GM12872 (cell line): ENCODE measurements at regions not wholly inside any gene's neighbourhood (a gene's known extent, or its start where the extent isn't known, plus 50 kb on each side); places are given as distances from the start of the nearest gene placed in this dataset.
A peak's percentile ranks its signal among the peaks of the same experiment; 100 is the strongest.

Source experiments
- TF ChIP-seq, protein P1 (sequence below): IDR thresholded peaks from 3 replicates; pipeline ENCODE4 v1.5.1; 2011; ENCODE audit warnings: low read depth, mild to moderate bottlenecking, low read length, moderate library complexity; ENCODE audit not compliant: insufficient read depth

DNA sequence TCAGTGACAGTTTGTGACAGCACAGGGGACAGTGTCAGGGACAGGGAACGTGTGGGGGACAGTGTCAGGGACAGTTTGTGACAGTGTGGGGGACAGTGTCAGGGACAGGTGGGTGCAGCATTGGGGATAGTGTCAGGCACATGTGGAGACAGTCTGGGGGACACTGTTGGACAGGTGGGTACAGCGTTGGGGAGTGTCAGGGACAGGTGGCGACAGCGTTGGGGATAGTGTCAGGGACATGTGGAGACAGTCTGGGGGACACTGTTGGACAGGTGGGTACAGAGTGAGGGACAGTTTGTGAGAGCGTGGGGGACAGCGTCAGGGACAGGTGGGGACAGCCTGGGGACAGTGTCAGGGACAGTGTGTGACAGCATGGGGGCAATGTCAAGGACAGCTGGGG, 140.0 kb downstream of the TMEM121 start:
- TF ChIP-seq, protein P1, sequence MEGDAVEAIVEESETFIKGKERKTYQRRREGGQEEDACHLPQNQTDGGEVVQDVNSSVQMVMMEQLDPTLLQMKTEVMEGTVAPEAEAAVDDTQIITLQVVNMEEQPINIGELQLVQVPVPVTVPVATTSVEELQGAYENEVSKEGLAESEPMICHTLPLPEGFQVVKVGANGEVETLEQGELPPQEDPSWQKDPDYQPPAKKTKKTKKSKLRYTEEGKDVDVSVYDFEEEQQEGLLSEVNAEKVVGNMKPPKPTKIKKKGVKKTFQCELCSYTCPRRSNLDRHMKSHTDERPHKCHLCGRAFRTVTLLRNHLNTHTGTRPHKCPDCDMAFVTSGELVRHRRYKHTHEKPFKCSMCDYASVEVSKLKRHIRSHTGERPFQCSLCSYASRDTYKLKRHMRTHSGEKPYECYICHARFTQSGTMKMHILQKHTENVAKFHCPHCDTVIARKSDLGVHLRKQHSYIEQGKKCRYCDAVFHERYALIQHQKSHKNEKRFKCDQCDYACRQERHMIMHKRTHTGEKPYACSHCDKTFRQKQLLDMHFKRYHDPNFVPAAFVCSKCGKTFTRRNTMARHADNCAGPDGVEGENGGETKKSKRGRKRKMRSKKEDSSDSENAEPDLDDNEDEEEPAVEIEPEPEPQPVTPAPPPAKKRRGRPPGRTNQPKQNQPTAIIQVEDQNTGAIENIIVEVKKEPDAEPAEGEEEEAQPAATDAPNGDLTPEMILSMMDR, result no peak

DNA sequence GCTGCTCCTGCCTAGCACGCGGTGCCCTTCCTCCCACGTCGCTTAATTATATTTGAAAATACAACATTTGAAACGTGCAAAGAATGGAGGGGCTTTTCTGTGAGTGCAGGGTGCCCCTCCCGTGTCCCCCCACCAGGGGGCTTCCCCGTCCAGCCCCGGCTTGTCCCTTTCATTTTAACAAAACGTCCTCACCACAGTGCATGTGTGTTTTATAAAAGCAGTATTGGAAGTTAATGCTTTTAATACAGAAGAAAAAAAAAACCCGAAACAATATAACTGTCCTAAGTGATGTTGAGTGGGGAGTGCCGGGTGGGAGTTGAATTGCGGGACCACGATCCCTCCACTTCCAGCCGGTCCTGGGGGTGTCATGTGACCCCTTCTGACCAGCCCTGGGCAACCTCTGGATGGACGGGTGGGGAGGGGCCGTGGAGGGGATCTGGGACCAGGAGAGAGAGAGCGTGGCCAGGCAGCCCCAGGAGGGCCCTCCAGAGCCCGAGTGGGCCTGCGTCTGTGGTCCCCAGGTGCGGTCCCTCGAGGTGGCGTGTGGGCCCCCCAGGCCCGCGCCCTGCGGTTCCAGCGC, 155.3 kb downstream of the TMEM121 start:
- TF ChIP-seq, protein P1, result peak; percentile 22; the same call in 1 of the 3 replicates

DNA sequence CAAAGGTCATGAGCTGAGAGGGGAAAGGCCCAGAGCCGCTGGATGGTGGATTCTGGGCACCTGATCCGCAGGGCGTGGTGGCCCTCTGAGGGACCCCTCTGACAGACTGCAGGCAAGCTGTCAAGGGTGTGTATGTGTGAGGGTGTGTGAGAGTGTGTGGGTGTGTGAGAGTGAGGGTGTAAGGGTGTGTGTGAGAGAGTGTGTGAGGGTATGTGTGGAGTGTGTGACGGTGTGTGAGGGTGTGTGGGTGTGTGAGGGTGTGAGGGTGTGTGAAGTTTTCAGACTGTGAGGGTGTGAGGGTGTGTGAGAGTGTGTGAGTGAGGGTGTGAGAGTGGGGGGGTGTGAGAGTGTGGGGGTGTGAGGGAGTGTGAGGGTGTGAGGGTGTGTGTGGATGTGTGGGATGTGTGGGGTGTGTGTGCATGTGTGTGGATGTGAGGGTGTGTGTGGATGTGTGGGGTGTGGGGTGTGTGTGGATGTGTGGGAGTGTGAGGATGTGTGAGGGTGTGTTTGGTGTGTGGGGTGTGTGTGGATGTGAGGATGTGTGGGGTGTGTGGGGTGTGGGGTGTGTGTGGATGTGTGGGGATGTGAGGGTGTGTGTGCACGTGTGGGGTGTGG, 156.7 kb downstream of the TMEM121 start:
- TF ChIP-seq, protein P1, result no peak

DNA sequence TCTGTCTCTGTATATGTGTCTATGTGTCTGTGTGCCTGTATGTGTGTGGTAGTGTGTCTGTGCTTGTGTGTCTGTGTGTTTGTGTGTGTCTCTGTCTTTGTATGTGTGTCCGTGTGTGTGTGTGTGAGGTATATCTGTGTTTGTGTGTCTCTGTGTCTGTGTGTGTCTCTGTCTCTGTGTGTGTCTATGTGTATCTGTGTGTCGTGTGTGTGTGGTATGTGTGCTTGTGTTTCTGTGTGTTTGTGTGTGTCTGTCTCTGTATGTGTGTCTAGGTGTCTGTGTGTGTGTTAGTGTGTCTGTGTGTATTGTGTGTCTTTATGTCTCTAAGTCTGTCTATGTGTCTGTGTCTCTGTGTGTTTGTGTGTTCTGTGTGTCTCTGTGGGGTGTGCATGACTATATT, 158.6 kb downstream of the TMEM121 start:
- TF ChIP-seq, protein P1, result no peak

DNA sequence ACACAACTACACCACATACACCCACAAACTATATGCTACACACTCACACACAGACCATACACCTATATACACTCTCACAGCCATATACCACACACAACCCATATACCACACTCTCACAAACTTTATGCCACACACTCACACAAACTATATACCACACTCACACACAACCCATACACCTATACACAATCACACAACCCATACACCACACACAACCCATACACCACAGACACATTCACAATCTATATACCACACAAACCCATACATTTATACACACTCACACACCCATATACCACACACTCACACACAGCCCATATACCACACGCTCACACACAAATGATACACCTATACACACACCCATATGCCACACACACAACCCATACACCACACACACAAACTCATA, 163.3 kb downstream of the TMEM121 start:
- TF ChIP-seq, protein P1, result no peak

DNA sequence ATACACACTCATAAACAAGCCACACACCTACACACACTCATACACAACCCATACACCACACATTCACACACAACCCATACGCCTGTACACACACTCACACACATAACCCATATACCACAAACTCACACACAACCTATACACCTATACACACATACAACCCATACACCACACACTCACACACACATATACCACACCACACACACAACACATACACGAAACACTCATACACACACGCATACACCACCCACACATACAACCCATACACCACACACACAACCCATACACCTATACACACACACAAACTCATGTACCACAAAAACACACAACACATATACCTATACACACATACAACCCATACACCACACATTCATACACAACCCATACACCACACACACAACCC, 164.3 kb downstream of the TMEM121 start:
- TF ChIP-seq, protein P1, result no peak

DNA sequence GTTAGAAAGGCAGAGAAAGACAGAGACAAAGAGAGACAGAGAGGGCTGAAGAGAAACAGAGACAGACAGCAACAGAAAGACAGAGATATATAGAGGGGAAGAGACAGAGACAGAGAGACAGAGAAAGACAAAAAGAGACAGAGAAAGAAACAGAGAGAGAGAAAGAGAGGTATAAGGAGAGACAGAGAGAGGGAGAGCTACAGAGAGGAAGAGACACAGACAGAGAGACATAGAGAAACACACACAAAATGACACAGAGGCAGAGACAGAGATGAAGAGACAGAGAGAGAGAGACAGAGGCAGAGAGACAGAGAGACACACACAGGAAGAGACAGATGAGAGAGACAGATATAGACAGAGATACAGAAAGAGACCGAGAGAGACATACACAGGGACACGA, 168.6 kb downstream of the TMEM121 start:
- TF ChIP-seq, protein P1, result no peak
